Muscle of back (tissue), 3 donors: ENCODE measurements at regions not wholly inside any gene's neighbourhood (a gene's known extent, or its start where the extent isn't known, plus 50 kb on each side); places are given as distances from the start of the nearest gene placed in this dataset.
"Not testable (repeated sequence)": the region's sequence is repeated elsewhere in the genome, so short reads cannot be mapped to it uniquely, and the experiment has no call there.

ENCODE experiments used
- DNase-seq, 3 donors: peaks; one replicate each; pipeline versions ENCODE4 v3.0.0 to v3.0.0-alpha.2; 2013

DNA sequence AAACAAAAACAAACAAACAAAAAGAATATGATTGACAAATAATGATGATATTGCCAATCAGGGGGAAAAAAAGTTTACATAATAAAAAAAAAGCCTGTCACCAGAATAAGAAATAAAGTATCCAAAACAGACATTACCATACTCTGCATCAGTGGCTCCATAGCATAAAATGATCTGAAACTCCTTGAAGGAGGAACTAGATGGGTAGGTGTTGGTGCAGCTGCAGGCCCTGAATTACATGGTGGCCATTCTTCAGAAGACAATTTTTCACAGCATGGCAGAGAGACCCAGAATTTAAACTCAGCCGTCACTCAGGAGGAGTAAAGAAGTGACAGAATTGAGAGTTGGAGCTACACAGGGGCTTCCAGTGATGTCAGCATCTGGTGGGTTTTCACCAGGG, 60.2 kb downstream of the GLUL start:
- DNase-seq = no peak

DNA sequence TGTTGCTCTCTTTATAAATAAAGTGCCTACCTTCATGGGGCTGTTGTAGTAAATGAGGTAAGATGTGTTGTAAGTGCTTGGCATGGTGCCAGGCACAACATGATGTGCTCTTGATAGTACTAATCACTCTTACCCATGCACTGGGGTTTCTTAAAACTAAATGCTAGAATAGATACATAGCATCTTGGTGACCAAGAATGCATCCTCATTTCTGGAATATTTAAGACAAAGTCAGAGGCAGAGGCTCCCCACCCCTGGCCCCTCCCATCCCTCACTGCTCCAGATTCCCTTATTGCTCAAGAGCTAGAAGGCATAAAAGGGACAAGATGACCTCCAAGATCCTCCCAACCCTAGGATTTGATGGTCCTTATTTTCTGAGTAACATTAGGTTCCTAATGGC, 61.3 kb downstream of the GLUL start:
- DNase-seq = no peak

DNA sequence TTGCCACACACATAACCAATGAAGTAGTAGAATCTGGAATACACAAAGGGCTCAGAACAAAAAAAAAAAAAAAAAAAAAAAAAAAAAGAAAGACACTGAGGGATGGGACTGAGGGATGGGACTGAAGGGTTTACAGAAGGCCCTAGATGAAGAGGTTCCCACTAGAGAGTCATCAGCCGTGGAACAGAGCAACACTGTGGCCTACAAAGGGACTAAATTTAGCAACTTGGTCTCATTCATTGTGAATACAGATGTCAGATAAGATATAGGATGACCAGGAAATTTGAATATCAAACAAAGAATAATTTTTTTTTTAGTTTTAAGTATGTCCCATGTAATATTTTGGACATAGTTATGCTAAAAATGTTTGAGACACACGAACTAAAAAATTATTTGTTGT, 62.1 kb downstream of the GLUL start:
- no peak for DNase-seq

DNA sequence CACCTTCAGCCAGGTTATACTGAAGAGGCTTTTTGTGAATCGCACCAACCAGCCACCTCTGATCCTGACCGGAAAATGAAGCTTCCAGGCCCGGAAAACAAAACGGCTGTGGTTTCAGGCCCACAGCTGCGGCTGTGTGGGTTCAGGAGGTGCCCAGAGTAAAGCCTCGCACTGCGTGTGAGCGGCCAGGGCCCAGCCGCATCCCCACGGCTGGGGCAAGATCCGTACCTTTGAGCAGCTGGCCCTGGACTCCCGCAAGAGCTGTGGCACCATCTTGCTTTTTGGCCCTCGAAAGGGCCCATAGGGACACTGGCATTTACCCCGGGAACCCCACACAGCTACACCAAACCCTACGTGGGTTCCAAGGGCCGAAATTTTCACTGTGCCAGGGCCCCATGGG, 63.0 kb downstream of the GLUL start:
- no peak for DNase-seq

GRCh38 chr1:182325339-182325738, 66.3 kb downstream of the GLUL start:
- no peak for DNase-seq

- not testable (repeated sequence) for DNase-seq
These were observed 70.1 kb downstream of the GLUL start for GRCh38 chr1:182321532-182321931.

DNA sequence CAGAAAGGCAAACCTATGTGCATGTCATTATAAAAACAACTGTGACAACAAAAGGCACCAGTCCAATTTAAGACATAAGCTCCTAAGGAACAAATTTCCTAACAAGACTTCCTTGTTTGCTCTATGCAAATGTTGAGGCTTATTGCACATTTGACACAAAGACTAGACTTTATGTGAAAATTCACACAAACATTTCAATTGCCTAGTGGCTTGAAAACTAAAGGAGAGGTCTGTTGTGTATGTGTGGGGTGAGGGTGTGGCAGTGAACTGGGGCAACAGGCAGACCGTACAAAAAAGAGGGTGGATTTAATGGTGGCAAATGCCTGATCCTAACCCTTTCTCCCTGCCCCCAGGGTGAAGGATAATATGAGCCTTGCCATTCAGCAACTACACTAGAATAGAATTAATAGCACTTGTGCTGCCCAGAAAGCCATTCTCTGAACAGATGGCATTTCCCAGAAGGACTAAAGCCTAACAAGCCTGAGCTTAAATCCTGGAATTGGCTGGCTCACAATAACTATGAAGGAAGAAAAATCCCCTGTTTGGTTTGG, 73.9 kb downstream of the GLUL start:
- DNase-seq = peak in 2 of 3 donors; percentile 47 to 55

DNA sequence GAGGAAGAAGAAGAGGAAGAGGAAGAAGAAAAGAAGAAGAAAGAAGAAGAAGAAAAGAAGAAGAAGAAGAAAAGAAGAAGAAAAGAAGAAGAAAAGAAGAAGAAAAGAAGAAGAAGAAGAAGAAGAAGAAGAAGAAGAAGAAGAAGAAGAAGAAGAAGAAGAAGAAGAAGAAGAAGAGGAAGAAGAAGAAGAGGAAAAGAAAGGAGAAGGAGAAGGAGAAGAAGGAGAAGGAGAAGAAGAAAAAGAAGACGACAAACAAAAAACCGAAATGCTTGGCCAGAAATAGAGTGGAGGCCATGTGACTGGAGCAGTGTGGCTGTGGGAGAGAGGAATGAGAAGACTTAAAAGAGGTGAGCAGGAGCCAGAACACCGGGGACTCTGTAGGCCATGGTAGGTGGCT, 75.1 kb downstream of the GLUL start:
- not testable (repeated sequence) for DNase-seq

GRCh38 chr1:182315167-182315556, 76.4 kb downstream of the GLUL start:
- no peak for DNase-seq

DNA sequence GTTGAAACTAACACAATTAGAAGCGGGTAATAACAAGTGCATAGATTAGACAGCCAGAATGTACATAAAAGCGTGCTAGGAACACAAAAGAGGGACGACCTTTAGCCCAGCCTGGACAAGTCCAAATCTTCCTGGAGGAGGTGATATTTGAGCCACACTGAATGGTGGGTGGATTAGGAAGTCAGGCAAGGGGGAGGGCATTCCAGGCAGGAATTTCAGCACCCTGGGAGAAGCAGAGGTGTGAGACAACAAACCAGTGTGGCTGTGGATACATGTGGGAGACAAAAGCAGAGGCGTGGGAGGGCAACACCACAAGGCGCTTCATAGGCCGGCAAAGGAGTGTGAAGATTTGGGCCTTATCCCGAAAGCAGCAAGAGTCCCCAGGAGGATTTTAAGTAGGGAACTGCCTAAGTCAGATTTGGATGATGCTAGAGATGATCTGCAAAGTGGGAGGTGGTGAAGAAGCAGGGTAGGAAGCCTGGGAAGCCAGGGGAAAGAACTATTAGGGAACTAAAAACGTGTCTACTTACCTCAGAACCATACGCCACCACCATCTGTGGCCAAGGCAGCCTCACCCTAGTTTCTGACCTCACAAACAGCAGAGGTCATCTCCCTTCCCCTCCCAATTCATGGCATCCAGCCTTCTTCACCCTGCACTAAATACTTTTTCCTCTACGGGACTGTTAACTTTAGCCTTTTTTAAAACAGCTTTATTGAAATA, 81.8 kb downstream of the GLUL start:
- DNase-seq = no peak

DNA sequence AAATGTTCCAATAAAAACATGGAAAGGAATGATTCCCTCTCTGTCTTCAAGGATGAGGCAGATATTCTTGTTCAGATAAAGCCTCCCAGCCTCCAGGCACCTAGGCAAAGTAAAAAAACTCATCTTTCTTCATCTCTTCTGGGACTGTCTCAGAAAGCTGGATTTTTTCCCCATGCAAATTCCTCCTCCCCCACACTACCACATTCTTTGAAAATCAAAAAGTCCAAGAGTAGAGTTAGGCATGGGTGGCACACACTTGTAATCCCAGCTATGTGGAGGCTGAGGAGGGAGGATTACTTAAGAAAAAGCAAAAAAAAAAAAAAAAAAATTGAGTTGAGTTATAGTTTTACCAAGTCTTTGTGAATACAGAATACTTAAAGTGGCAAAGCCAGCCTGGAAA, 82.8 kb downstream of the GLUL start:
- DNase-seq = no peak

DNA sequence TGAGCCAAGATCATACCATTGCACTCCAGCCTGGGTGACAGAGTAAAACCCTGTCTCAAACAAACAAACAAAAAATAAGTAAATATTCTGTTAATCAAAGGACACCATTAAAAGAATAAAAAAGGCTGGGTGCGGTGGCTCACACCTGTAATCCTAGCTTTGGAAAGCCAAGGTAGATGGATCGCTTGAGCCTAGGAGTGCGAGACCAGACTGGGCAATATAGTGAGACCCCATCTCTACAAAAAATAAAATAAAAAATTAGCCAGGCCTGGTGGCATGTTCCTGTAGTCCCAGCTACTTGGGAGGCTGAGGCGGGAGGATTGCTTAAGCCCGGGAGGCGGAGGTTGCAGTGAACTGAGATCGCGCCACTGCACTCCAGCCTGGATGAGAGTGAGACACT, 84.1 kb downstream of the GLUL start:
- DNase-seq = not testable (repeated sequence)

GRCh38 chr1:182305861-182306260, 85.7 kb downstream of the GLUL start:
- no peak for DNase-seq

GRCh38 chr1:182304627-182305026, 87.0 kb downstream of the GLUL start:
- no peak for DNase-seq

- peak in 1 of 3 donors; percentile 15 for DNase-seq
These were observed 87.4 kb downstream of the GLUL start for GRCh38 chr1:182304218-182304617.

- peak in 1 of 3 donors; percentile 23 for DNase-seq
These were observed 87.8 kb downstream of the GLUL start for GRCh38 chr1:182303778-182304177.

DNA sequence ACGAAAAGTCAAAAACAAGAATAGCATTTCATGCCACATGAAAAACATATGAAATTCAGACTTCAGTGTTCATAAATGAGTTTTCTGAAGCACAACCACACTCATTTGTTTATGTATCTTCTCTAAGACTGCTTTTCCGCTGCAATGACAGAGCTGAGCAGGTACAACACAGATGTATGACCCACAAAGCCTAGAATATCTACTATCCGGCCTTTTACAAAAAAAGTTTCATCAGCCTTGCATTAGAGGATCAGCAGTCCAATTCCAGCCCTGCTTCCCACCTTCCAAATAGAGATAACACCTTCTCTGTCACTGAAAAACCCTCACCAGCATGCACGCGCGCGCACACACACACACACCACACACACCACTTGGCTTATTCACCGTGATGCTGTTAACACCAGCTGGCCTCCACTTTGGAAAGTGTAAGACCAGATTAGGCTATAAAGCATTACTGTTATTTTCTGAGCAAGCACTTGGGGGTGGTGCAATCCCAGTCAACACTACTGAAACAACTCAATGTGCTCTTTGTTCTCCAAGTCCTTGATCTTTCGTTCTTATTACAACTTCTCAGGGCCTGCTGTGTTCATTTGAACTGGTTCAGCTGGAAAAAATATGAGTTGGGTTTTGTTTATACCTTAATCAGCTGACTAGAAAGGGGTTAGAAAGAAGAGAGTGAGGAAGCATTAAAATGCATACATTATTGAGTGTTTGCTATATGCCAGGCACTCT, 90.0 kb downstream of the GLUL start:
- DNase-seq = peak in 1 of 3 donors; percentile 53

- no peak for DNase-seq
These were observed 90.6 kb downstream of the GLUL start for GRCh38 chr1:182301026-182301436.

DNA sequence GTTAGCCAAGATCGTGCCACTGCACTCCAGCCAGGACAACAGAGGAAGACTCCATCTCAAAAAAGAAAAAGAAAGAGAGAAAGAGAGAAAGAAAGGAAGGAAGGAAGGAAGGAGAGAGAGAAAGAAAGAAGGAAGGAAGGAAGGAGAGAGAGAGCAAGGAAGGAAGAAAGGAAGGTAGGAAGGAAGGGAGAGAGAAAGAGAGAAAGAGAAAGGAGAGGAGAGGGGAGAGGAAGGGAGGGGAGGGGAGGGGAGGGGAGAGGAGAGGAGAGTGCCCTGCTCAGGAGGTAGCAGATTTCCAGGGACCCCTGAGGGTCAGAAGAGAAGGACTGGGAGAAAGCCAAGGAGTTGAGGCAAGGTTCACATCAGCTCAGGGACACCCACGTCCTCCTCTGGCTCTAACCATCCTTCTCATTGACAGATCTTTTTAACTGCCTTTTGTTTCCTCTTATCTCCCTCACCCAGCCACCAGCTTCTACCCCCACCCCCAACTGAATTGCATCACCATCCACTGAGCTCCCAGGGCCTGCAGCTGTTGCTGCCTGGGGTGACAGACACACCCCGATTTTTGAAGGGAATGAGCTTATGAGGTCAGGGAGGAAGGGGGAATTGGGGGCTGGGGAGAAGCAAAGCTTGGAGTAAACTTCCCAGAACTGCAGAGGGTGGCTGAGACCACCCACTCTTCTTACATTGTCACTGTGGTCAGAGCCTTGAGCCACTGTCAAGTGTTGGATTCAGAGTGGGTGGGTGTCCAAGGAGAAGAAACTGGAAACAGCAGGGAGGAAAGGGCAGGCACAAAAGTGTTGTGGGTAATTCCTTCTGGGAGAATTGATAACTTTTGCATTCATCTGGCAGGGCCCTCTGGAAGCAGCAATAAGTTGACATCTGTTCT, 91.6 kb downstream of the GLUL start:
- peak in 1 of 3 donors; percentile 77 for DNase-seq

DNA sequence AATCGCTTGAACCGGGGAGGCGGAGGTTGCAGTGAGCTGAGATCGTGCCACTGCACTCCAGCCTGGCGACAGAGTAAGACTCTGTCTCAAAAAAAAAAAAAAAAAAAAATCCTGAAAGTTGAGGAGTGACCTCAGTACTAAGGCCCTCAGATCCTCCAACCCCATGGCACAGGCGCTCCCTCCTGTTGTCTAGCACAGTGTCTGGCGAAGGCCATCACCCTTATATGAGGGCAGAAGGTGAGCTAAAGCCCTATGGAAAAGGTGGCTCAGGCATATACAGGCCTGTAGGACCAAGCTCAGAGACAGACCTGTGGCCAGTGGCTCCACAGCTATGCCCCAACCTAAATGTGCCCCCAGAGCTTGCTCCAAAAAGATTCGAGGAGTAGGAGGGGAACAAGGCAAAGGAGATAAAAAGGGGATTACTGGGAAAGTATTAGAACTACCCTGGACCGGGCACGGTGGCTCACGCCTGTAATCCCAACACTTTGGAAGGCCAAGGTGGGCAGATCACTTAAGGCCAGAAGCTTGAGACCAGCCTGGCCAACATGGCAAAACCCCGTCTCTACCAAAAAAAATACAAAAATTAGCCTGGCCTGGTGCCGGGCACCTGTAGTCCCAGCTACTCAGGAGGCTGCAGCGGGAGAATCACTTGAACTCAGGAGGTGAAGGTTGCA, 92.4 kb downstream of the GLUL start:
- not testable (repeated sequence) for DNase-seq

DNA sequence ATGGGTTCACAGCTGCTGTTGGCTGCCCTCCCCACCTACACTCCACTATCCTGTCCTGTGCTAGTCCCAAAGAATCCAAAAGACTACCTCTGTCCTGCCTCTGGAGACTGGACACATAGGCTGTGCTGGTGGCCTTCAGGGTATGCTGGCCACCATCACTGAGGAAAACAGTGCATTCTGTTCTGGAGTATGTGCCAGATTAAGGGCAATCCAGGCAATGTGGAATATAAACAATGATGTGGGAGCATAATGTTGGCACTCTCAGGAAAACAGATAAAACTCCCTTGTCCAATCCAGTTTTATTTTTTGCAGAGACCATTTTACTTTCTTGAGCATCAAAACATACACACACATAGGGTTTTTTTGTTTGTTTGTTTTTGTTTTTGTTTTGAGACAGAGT, 94.3 kb downstream of the GLUL start:
- no peak for DNase-seq

DNA sequence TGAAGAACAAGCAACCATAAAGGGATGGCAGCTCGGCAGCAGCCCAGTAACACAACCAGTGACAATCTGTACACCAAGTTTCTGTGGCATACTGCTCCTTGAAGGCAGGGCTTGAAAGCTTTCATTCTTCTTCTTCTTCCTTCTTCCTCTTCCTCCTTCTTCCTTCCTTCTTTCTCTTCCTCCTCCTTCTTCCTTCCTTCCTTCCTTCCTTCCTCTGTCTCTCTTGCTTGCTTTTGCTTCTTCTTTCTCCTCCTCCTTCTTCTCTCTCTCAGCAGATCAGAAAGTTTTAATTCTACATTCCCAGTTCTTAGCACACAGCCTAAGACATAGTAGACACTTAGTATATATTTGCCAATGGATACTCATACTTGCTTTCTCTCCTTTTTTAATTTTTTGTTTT, 95.9 kb downstream of the GLUL start:
- no peak for DNase-seq
